ENCODE measurements at regions not wholly inside any gene's neighbourhood (a gene's known extent, or its start where the extent isn't known, plus 50 kb on each side); places are given as distances from the start of the nearest gene placed in this dataset.

DNA sequence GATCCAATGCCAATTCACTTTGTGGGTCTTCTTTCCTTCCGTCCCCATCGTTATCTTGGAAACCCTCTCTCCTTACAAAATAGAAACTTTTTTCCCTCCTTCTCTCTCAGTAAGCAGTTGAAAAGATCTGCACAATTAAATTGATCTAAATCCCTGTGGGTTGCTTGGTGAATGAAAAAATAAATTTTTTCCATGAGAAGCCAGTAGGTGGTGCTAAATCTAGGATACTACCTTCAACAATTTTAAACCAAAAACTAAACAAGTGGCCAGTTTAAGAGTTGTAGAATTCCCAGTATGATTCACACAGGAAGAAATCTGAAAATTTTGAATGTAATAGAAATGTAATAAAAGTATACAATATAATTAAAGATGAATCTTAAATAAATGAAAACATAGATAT is 990.3 kb upstream of the ZNF722 start:
- no peak for ATAC-seq

DNA sequence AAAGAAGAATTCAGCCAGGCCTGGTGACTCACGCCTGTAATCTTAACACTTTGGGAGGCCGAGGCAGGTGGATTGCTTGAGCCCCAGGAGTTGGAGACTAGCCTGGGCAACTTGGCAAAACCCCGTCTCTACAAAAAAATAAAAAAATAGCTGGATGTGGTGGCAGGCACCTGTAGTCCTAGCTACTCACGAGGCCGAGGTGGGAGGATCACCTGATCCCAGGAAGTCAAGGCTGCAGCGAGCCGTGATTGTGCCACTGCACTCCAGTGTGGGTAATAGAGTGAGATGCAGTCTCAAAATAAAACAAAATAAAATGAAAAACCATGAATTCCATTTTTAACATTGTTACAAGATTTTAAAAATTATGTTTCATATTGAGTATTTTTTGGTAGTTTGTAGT is 988.9 kb upstream of the ZNF722 start:
- ATAC-seq, result no peak

DNA sequence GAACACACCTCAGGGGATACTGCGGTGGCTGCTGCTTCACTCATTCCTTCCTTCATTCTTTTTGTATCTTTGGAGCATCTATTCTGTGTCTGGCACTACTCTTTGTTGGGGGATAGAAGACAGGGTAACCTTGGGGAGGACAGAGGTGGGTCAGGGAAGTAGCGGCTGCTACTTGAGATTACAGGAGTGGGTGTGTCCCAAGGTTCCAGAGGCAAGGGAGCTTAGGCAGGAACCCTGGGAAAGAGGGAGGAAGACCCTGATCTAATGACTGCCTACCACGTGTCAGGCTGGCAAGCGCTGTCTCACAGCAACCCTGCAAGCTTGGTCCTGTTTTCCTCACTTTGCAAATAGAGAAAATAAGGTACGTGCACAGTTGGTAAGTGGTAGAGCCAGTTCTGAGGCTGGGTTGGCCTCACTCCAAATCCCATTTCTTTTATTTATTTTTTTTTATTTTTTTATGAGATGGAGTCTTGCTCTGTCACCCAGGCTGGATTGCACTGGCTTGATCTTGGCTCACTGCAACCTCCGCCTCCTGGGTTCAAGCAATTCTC is 985.9 kb upstream of the ZNF722 start:
- peak; percentile 55 for ATAC-seq

DNA sequence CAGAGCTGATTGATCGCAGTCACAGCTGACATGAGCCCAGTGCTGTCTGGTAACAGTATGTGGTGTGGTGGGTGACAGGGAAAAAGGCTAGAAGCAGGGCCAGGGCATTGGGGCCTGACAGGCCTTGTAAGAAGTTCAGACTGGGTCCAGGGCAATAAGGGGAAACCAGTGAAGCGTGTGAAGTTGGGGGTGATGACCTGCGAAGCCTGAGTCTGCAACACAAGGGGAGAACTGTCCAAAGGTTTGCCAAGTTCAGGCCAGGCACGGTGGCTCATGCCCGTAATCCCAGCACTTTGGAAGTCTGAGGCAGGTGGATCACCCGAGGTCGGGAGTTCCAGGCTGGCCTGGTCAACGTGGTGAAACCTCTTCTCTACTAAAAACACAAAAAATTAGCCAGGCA is 983.9 kb upstream of the ZNF722 start:
- ATAC-seq, result no peak

DNA sequence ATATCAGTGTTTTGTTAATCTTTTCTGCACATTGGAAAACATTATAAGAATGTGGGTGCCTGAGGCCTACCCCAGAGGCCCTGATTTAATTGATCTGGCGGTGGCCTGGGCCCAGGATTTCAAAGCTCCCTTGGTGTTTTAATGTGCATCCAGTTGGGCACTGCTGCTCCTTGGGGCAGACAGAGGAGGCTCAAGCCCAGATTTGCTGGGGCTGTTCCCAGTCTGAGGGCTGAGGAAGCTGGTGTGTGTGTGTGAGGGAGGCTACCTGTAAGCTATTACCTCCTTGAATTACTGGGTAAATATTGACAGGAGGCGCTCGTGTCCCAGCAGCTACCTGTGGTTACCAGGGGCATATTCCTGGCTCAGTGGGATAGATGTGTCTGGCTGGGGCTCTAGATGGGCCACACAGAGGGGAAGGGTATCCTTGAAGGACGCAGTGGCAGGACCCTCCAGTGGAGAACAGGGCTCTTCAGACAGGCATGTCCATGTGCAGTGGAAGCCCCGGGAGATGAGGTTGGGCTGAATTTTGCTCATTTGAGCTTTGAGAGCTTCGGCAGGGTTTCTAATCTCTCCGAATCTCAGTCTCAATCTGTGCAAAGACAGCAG is 975.4 kb upstream of the ZNF722 start:
- ATAC-seq, result no peak

DNA sequence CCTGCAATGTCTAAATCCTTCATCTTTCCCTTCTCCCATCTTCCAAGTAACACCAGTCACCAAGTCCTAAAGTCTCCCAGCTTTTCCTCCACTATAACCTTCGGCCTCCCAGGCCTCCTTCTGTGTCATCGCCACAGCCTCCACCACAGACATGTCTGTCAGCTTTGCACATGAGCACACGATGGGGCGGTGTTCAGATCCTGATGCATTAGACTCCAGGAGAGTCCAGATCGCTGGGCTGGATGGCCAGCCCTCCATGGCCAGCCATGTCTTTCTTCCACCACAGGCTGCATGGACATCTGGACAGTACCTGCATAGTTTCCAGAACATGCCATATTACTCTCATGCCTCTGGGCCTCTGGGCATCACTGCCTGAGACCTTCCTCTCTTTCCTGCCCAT is 974.2 kb upstream of the ZNF722 start:
- ATAC-seq, result no peak

DNA sequence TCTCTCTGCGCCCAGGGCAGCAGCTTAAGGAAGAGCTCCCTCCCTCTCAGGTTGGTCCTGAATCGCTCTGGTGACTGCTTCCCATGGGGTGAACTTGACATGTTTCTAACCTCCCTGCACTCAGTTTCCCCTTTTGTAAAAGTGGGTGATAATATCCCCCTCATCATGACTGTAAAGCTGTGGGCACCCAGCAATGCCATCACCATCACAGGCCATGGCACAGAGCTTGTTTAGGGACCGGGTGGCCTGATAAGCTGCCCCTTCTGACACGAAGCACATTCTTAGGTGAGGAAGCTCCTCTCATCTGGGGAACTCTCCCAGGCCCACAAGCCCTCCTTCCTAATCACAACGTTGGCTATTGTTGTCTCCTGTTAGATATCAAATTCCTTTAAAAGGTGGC is 972.8 kb upstream of the ZNF722 start:
- ATAC-seq, result no peak

DNA sequence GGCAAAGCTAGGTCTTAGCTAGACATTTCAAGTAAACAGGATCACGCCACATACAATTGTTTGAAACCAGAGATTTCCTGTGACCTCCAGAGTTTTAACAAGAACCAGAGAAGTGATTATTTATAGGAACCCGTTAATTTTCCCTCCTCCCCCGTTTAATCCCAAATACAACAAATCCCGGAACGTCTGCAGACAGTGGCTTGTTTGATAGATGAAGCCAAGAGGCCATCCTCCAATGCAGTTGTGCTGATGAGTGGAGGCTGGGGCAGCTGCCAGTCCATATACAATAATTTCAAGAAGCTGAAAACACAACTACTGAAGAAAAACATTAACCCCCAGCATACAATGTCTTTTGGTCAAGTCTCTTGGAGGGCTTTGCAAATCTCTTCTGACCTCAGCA is 971.6 kb upstream of the ZNF722 start:
- ATAC-seq, result no peak

DNA sequence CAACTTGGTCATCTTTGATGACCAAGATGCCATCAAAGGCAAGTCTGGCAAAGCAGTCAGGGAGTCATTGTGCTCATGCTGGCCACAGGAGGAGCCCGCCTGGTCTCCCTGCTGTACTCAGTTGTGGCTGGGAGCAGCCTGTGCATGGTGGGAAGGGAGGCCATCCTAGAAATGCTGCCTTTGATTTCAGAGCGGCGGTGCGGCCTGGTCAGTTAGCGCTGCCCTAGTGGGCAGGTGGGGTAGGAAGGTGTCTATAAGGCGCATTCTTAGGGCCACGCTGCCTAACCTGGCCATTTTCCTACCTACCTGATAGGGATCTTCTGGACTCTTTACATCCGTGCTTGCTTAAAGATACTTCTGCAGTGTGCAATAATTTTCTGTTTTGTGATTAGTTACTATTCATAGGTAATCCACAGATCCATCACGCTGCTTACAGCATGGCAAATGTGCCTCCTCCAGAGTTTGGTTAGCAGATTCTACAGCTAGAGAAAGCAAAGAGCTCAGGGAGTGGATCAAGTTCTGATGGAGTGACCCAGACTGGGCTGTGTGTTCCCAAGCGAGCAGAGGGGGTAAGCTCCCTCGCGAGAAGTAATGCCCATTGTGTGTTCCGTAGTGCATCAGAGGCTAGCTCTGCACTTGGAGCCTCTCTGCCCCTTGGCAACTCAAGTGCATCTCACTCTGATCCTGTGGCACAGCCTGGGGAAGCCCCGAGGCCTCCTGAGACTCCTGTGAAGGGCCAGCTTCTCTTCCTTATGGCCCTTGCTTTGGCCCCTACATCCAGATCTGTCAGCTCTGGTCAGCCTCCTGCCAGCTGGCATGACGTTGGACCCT is 970.1 kb upstream of the ZNF722 start:
- ATAC-seq, result no peak

DNA sequence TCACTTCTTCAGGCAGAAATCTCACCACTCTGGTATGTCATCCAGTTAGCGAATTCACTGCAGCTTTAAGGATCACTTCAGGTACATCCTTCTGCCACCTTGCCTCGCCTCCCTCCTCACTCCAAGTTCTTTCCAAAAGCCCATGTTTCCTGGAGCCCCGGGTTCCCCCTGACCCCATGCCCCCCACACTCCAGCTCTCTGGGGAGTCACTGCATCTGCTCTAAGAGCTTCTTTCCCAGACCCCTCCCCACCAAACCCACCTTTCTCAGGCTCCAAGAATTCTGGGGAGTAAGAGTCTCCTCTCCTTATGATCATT is 969.5 kb upstream of the ZNF722 start:
- no peak for ATAC-seq

DNA sequence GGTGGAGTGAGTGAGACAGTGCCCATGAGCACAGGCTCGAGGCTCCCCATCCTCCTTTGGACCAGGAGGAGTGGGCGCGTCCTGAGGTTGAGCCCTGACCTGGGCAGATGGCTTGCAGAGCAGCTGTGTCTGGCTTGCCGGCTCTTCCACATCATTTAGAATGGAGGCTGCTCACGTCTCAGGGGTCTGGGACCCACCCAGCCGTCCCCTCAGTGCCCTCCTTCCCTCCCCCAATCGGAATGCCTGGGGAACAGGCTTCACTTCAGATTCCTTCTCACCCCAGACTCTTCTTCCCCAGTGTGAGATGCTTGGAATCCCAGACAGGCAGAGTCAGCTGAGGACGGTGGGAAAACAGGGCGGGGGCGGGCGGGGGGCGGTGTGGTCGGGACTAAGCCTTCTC is 968.6 kb upstream of the ZNF722 start:
- no peak for ATAC-seq

DNA sequence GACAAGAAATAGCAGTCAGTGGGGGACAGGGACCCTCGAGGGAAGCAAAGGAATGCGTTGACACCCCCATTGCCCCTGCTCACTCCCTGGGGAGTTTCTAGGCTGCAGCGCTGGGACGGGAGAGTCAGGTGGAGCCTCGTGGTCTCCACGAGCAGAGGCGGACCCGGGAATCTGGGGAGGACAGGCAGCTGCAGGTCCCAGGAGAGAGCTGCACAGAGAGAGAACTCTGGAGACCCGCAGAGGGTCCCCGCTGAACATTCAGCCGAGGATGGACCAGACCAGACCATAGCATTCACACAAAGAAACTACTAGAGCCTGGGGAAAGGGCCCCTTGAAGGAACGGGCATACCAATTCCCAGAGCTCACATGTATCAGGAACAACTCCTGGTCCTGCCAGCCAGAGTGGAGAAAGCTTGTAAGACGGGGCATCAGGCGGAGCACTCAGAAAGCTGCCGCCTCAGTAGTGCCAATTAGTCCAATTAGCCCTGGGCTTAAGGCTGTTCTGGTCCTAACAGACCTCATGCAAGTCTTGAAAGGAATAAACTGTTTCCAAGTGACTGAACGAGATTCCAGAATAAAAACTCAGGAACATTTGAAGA is 966.7 kb upstream of the ZNF722 start:
- no peak for ATAC-seq

DNA sequence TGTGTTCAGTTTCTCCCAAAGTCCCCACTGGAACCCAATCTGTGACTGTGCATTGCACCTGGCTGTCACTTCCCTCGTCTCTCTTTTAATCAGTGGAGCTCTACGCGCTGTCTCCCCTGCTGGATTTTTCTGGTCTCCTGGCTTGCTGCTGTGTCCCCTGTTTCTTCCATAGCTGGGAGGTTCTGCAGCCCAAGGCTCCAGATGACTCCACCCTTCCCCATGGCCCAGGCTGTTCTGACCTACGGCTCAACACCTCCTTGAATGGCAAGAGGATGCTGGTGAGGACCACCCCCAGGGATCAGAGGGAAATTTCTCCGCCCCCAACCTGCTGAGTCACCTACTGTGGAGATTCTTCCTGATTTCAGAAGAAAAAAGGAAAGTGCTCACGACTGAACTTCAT is 961.4 kb upstream of the ZNF722 start:
- ATAC-seq, result no peak

DNA sequence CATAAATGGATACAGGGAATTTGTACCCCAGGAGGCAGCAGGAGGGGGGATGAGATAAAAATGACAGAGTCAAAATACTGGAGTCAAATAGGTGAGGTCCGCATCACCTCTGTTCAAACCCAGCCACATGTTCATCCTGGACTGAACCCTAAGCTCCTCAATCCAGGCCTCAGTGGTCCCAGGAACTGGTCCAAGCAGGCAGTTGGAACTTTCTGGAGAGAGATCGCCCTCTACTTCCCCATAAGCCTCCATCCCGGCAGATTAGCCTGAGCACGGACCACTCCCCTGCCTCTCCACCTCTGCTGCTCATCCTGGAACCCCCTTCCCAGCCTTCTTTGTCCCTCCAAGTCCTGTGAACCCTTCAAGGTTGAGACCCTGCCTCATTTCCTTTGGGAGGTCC is 959.7 kb upstream of the ZNF722 start:
- ATAC-seq, result no peak

DNA sequence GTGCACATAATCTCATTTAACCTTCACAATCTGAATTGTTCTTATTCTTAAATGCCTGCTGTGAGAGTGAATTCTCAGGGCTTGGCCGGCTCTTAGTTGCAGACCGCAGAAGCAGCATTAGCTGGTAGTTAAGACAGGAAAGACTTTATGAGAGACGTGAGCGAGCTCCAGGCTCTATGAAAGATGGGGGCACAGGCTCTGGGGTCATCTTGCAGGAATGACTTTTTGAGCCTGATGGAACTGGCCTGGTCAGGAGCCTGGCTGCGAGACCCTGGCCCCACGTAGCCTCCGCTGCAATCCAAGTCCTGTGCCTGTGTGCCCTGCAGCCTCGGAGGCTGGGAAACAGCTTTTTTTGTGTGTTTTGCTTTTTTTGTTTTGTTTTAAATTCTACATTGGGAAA is 958.8 kb upstream of the ZNF722 start:
- ATAC-seq, result no peak

DNA sequence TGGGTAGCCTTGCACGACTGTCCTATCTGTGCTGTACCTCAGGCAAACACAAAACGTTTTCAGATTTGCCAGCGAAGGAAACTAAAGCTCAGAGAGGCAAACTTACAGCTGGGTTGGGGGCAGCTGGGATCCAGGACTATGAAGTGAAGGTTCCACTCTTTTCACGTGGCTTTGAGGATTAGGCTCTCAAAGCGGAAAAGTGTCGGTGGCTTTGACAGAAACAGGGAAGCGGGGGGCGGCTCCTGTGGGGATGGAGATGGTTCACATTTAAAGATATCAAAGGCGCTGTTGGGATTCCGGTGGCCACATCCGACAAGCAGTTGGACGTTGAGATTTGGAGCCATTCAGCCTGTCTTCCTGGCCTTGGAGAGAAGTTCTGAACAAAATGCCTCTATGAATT is 958.3 kb upstream of the ZNF722 start:
- no peak for ATAC-seq

DNA sequence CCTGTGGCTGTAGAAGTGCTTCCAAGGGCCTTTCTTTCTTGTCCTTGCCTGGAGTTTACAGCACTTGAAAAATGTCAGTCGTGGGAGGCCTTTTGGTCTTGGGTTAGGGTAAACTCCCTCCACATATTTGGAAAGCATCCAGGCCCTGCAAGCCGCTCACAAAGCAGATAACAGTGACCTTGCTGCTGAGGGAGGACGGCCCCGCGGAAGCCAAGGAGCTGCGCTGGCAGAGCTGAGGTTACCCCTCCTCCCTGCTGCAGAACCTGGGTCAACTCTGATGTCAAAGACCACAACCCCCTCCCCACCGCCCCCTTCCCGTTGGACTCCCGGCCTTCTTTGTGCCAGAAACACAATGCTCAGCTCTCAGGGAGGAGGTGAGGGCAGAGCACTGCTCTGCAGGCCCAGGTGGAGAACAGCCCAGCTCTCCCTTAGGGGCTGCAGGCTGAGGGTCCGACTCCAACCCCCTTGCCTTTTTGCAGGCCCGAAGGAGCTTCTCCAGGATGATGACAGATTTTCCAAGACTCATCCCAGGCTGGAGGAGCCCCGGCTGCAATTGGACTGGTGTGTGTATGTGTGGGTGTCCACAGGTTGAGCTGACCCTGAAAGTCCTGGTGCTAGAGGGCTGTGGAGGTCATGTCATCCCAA is 957.6 kb upstream of the ZNF722 start:
- no peak for ATAC-seq

DNA sequence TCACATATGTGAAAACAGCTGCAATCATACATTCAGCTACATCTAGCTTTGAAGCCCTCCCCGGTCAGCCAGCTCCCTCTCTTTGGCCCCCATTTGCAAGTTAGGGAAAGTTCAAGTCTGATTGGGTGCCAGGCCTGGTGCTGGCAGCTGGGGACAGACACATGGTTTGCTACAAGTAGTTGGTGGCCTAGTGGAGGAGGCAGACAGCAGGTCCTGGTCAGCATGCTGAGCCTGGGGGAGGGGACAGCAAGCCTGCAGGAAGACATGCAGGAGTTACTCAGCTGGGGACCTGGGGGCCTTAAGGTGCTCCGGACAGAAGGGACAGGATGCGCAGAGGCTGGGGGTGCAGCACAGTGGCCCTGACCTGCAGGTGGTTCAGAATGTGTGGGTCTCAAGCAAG is 956.9 kb upstream of the ZNF722 start:
- no peak for ATAC-seq

DNA sequence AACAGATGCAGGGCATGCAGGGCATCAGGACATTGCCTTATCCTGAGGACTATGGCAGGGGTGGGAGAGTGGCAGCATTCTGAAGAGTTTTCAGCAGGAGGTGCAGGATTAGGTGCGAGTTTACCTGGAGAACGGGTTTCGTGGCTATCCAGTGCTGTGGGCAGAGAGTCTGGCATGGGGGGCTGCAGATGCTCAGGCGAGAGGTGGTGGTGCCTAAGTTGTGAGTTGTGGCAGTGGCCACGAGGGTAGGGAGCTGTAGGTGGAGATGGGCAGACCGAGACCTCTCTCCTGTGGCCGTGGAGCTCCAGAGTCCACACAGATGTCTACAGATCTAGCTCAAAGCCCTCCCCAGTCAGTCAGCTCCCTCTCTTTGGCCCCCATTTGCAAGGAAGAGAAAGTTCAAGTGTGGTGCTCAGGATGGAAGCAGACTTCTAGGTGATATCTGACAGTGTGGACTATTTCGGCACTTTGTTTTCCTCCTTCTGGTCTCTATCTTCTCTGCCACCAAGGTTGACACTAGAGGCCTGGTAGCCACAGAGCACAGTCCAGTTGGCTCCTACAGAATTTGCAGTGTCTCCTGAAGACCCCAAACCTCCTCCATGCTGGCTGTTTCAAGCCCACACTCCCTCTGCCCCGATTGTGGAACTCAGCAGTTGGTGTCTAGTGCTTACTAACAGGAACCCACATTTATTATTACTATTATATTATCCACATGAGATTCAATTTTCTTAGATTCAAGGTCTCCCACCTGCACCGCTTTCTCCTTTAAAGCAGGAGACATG is 955.7 kb upstream of the ZNF722 start:
- ATAC-seq, result no peak

DNA sequence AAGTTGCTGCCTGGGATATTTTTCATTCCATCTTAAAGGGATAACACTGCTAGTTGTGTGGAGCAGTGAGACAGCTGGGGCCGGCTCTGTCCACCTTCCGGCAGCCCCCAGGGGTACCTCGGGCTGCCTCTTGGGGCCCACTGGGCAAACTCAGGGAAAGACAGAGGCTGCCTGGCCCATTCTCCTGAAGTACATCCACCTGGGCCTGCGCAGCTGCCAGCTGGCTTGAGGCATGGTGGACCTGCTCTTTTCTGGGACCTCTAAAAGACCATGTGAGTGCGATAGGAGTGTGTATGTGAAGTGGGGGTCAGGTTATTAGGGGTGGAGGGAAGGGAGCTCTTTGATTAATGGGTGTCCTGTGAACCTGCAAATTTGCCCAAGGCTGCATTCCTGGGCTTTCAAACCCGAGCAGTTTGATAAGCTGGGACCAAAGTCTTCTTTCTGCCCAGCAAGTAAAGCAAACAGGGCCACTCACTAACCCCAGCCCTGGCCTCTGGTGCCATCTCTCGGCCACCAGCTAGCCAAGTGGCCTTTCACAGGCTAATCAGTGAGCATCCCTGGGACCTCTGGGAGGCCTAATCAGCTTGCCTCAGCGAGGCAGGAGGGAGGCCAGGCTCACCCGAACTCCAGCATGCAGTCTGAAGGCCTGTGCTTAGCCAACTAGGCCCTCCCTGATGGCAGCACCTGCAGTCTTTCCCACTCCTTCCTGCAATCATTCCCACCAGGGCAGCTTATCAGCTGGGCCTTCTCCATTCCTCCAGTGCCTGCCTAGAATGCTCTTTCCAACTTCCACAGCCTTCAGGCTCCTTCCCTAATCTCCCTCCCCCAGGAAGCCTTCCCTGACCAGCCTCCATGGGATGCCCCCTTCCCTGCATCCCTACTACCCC is 954.7 kb upstream of the ZNF722 start:
- ATAC-seq, result no peak

DNA sequence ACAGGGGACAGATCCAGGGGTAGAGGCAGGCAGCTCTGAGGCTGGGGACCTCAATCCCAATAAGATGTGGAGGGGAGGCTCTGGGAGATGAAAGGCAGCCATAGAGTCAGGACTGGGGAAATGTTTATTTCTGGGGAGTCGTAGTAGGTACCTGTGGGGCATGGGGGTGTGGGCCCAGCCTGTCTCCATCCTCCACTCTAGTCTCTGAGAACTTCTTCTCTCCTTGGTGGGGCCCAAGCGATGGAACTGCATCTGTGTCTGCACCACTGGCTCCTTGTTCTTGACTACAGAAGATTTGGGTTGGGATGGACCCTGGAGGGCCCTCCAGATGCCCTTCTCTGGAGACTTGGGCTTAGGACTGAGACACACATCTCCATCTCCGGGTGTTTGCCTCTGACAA is 953.9 kb upstream of the ZNF722 start:
- no peak for ATAC-seq

DNA sequence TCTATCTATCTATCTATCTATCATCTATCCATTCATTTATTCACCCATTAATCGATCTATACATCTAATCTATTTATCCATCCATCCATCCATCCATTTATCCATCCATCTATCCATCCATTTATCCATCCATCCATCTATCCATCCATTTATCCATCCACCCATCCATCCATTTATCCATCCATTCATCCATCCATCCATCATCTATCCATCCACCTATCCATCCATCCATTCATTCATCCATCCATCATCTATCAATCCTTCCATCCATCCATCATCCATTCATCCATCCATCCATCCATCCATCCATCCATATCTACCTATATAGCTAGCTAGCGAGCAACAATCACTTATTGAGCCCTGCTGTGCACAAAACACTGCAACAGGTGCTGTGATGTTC is 953.1 kb upstream of the ZNF722 start:
- ATAC-seq, result no peak
